Renal cortical epithelial cell (primary cell): ENCODE measurements at regions not wholly inside any gene's neighbourhood (a gene's known extent, or its start where the extent isn't known, plus 50 kb on each side); places are given as distances from the start of the nearest gene placed in this dataset.
A peak's percentile ranks its signal among the peaks of the same experiment; 100 is the strongest.

Source experiments
- DNase-seq: peaks from one replicate; pipeline ENCODE4 v3.0.0-alpha.2; 2011; ENCODE audit warnings: low read depth

DNA sequence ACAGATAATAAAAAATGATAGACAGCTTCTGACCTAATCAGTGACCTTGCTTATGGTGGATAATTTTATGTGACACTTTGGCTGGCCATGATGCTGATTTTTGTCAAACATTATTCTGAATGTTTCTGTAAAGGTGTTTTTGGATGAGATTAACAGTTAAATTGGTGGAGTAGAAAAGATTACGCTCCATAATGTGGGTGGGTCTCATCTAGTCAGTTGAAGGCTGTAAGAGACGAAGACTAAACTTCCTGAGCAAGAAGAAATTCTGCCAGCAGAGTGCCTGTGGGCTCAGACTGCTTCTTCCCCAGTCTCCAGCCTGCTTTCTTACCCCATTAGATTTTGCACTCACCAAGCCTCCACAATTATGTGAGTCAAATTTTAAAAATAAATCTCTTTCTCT lies 214.9 kb upstream of the ITGA4 start:
- DNase-seq: no peak

DNA sequence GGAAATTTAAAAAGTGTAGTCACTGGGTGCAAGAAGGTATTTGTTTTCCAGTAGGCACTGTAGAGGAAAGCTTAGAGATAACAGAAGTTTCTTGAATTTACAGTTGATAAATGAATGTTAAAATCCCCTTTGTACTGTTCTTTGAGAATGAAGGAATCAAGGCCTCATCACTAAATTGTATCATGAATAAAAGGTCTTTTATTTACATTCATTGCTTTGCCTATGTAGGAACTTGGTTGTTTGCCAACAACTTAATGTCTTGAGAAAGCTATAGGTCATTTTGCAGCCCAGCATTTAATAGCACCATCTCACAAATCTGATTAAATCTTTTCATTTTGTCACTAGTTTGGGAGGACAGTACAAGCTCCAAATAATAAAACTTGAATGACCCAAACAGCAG lies 213.9 kb upstream of the ITGA4 start:
- no peak for DNase-seq

DNA sequence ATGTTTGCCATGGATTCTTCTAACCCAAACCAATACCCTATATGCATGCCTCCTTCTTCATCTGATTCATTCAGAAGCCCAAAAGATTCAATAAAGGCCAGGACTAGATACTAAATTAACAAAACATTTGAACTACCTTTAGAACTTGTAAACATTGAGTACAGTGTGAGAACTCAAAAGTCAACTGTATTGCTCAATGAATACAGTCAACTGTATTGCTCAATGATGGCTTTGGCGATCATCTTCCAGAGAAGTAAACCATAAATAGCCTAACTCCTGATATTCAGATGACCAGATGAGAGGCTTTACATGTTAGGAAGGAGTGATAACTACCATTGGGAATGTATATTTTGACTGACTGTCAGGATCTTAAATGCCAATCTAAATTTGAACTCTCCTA lies 206.5 kb upstream of the ITGA4 start:
- DNase-seq: no peak

DNA sequence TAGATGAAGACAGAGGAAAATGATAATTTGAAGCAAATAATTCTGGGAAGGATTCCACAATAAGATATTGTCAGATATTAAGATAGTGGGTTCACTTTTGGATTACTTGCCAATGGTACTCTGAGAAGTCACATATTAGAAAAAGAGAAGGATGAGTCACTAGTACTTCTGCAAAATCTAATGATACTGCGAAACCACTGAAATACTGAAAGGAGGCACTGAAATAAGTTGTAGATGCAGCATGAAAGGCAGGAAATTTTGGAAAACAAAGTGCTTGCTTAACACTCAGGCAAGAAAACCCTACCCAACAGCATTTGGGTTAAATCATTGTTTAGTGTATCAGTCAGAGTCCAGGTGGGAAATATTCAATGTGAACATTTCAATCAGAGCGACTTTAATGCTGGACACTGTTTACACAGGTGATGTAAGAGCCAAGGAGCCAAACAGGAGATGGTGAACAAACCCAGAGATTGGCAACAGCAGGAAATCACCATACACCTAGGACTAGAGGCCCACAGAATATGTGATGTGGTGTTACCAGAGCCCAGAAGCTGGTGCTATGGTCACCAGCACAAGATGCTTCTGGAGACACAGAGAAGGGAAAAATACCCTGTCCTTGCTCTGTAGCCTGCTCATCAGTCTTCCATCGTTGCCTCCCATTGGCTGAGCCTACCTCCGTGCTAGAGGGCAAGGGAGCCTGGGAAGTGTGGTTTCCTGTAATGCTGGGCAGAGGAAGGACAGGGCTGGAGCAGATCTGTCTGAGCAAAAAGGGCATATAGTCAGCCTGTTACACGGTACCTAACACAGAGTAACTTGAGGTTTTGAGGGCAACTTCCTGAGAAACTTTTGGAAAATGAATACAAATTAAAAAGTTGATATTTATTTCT lies 204.7 kb upstream of the ITGA4 start:
- no peak for DNase-seq

DNA sequence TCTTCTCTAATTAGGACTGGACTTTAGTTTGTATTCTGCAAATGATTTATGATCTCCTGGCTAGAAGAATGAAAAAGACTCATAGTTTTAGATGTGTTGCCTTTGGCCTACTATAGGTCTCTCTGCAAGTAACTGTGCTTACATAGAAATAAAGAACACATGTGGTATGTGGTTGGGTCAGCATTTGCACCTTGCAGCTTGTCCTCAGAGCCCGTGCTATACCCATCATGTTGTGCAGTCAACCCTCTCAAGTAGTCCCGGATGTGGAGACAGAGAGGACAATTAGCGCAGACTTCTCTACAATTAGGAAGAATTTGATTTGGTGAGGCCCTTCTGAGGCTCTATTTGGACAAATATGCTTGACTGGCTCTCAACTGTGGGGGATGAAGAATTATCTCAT lies 203.7 kb upstream of the ITGA4 start:
- DNase-seq: no peak

DNA sequence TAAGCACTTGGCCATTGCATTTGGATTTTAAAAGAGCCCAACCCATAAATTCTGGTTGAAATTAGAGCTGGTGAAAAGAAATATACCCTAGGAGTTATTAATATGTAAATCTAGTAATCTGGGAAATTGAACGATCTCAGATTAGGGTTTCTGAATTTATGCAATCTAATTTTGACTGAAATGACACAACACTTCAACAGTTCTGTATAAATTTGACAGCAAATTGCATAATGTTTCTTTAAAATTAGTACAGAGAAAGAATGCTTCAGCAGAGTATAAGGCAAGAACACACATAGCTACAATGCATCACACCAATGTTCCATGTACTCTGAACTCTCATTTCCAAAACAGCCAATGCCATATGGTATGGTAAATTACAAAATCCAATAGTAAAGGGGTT lies 201.5 kb upstream of the ITGA4 start:
- no peak for DNase-seq

DNA sequence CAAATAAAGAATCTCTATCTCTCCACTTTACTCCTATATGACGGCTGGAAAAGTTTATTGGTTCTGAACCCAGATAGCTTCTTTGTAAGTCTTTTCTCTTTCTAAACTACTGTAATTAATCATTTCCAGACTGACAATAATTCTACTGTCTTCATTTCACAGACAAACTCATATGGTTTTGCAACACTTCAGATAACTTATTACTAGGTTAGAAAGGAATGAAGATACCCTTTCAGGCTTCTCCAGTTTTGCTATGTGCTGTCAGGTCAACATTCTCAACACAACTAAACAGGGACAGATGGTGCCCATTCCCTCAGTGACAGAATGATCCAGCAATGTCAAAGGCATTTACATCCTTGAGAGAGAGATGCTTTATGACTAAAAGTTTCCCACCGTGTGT lies 198.5 kb upstream of the ITGA4 start:
- peak; percentile 66 for DNase-seq

DNA sequence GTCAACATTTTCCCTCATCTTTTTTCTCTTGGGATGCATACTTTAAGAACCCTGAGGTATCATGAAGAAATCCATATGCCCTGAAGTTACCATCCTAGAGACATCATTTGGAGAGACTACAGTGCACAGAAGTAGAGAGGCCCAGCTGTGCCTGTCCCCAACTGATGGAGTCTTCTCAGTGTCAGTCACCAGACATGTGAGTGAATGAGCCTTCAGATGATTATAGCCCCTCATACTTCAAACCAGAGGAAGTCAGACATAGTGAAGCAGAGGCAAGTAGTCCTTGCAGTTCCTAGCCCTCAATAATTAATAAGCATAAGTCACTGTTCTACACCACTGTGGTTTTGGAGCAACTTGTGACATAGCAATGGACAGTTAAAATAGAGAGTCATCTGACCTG lies 194.4 kb upstream of the ITGA4 start:
- no peak for DNase-seq

DNA sequence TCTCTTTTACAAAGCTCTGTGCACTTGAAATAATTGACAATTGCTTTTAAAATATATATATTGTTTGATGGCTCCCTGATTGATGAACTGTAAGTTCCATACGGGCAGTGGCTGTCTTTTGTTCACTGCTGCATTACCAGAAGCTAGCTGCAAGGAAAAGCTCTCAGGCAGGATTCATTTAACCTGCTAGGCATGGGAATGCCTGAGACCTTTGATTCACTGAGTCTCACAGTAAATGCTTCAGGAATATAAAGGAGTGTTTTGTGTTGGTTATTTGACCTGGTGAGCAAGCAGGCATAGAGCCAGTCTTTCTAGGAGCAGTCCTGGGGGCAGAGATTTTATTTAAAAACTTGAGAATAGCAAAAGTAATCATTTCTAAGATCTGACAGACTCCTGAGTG lies 193.2 kb upstream of the ITGA4 start:
- peak; percentile 35 for DNase-seq

DNA sequence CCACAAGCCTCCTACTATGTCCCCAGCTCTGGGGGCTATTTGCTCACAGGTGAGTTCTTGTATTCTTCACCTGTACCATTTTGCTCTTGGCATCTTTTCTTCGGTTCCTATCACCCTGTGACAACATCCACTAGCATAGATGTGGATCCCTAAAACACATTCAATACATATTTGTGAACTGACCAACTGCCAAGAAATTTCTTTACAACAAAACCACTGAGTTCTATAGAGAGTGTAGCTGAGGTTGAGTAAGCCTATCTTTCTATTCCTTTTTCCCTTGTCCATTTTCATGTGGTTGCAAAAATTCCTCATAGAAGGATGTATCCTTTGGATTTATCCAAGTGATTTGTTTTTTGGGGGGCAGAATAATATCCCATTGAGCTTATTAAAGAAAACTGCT lies 192.7 kb upstream of the ITGA4 start:
- DNase-seq: no peak

DNA sequence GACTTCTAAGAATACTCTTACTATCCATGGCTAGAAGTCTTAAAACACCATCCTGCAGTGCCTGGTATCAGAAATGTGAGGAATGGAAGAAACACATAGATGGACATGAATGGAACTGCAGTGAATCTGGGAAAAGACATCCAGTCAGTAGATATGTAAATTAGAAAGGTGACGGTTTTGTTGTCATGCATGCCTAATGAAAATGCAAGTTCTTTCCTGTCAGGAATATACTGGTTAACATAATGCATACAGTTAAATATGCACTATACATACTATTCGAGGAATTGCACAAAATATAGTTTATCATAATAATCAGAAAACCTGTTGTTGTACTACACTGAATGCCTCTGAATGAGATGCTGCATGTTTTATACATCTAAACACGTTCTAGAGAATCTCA lies 190.6 kb upstream of the ITGA4 start:
- DNase-seq: no peak

DNA sequence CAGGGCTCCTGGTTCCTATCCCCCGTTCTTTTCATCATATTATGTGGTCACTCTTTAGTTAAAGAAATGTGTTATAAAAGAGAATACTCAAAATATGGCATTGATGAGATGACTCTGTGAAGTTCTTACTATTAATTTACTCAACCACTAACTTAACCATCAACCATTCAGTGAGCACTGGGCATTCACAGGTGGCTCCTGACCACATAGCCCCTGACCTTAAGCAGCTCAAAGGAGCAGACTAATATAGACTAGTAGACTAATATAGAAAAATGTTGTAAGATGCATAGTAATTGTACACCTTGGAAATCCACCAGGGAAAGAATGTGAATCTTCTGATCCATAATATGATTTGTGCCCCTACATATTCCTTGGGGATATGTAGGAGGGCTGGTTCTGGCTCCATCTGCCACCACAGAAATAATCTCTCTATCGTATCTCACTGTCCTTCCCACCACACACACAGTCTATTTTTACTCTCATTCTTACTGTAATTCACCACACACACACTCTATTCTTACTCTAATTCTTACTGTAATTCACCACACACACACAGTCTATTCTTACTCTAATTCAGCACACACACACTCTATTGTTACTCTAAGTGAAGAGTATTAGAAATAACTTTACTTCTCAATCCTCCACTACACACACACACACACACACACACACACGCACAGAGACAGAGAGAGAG lies 188.9 kb upstream of the ITGA4 start:
- no peak for DNase-seq

DNA sequence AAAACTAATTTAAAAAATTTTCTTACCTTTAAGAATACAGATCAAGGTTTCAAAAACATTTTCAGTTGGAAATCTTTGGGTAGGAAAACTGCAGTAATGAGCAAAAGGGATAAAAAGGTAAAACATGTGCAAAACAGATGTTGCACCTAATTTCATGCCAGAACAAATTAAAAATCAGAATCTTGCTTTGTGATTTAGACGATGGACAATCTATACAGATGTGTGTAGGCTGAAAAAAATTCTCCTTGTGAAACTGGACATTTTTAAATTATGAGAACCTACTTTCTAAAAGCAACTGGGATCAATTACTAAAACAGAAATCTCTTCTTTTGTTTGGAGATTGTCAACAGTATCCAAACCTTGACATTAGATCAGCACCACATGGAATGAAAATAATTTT lies 183.2 kb upstream of the ITGA4 start:
- no peak for DNase-seq

DNA sequence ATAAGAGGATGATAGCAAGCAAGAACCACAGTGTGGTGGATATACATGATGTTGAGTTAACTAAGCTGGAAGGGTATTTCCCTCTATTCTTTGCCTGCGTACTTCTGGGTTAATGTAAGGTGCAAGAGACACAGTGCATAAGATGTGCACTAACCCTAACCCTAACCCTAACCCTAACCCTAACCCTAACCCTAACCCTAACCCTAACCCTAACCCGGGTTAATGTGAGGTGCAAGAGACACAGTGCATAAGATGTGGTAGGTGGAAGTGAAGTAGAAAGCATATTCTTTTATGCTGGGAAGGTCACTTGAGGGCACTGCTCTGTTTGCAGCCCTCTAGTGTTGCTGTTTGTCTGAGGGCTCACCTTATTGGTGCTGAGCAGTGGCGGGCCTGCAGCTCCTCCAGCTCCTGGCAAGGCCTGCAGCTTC lies 181.5 kb upstream of the ITGA4 start:
- DNase-seq: no peak

DNA sequence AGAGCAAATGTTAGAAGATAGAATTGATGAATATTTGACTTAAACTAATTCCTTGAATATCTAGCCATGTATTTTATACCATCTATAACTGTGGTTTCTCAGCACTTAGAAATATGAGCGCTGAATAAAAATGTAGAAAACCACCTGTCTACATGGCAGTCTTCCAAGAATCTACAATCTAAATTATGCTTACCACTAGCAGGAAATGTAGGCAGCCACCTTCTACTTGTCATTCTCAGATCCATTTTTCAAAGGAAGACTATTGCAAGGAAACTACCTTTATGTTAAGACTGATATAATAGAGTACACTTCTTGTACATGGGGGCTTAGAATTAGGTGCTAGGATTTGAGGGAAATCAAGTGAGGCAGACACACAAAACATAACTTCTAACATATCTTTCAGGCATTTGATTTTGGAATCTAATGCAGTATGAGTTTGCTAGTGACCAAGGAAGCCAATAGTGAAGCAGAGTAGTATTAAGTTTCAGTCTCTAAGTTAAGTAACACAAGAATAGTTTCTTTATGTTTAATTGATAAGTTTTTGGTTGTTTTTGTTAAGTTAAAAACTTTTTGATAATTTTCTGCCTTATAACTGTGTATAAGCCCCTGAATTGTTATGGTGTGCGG lies 175.9 kb upstream of the ITGA4 start:
- DNase-seq: no peak

DNA sequence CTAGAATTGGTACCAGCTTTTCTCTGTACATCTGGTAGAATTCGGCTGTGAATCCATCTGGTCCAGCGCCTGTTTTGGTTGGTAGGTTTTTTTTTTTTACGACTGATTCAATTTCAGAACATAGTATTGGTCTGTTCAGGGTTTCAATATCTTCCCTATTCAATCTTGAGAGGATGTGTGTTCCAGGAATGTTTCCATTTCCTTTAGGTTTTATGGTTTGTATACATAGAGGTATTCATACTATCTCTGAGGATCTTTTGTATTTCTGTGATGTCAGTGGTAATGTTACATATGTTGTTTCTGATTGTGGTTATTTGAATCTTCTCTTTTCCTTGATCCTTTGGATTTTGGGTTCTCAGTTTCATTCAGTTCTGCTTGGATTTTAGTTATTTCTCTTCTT lies 172.1 kb upstream of the ITGA4 start:
- no peak for DNase-seq

DNA sequence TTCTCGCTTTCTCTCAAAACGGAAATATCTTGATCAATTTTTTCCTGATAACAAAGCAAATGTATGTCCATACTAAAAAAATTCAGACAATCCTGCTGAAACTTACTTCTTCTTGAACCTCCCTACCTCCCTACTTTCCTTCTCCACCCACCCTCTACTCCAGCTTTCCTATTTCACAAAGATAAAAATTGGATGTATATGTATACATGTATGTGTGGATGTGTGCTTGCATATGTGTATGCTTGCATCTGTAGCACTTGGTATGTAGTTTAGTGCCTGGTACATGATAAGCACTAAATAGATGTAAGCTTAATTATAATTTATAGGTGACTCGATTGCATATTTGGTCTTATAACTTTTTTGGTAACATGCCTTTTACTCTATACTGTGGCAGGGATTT lies 167.5 kb upstream of the ITGA4 start:
- no peak for DNase-seq

DNA sequence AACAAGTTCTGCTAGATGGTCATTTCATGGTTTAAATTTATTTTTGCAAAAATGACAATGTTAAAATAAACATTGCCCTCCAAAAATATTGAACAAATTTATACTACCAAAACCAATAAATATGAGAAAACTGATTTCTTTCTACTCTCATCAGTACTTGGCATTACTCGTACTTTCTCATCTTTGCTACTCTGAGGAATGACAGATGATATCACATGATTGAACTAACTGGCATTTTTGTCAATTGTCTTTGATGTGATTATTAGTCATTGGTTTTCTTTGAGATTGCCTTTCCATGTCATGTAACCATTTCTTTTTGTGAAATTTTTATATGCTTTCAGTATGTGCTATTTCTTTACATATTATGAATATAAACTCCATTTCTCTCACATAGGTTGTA lies 167.0 kb upstream of the ITGA4 start:
- no peak for DNase-seq

DNA sequence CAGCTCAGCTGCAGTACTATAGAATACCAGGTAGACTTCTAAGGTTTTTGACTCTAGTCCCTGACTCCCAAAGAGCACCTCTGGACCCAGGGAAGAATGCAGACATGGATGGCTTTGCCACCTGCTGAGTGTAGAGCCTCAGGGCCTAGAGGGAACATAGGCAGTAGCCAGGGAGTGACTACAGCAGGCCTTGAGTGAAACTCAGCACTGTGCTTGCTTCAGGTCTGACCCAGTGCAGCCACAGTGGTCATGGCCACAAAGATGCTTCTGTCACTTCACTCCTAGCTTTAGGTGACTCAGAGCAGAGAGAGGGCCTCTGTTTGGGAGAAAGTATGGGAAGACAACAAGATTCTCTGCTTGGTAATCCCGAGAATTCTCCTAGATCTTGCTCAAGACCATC lies 162.2 kb upstream of the ITGA4 start:
- no peak for DNase-seq

DNA sequence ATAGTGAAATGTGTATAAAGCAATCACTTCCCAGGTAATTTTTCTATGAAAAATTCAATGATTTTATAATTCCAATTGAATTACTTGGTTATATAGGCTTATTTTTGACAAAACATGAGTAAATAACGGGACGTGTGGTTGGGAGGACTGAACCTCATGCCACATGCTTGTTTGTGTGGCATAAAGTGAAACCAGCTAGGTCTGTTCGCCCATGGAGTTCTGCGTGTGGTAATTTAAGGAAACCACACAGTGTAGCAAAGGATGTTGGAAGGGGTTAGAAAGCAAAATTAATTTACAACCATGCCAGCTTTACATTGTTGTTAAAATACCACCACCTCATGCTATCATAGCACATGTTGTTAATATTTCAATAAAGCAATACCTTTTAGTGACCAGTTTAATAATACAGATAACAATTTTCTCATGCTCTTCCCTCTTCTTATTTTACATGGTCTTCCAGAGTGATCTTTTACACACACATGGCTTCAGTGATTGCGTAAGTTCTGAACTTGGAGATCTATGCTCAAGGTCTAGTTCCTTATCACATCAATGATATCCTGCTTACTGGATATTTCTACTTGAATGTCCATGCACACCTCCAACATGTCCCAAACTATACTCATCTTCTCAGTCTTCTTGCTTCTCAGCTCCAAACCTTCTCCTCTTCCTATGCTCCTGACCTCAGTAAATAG lies 156.4 kb upstream of the ITGA4 start:
- DNase-seq: no peak

DNA sequence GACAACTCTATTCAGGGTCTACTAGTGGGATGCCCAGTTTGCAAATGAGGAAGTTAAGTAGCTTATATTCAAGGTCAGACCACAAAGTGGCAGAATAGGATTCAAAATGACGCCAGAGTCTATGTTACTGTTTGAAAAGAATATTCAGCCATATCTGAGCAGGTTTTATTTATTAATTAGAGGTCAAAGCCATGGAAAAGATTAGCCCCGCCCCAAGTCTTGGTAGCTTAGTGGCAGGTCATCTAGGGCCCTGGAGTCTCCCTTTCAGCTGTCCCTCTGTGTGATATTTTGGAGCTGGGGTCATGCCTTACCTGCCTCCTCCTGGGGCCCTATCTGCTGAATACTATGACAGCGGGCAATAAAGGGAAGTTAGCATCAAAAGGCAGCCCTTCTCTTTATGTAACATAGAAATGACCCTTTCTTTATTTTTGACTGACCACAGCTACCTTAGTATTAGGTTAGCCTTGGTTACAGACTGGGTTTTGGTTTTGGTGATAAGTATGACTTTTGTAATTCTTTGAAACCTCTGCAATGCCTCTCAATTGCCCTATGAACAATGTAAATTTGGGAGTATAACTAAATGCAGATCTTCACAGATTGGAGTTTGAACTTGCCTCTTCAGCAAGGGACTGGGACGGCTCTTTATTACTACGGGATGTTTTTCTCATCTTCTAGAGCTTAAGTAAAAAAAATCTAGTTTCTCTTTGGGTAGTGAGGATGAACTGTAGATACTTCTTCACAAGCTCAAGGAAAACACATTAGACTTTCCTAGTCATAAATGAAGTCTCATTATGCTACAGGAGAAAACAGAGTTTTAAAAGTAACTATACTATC lies 153.0 kb upstream of the ITGA4 start:
- no peak for DNase-seq
